A673 (cell line): ENCODE measurements at regions not wholly inside any gene's neighbourhood (a gene's known extent, or its start where the extent isn't known, plus 50 kb on each side); places are given as distances from the start of the nearest gene placed in this dataset.
"Not testable (repeated sequence)": the region's sequence is repeated elsewhere in the genome, so short reads cannot be mapped to it uniquely, and the experiment has no call there.

ENCODE experiments used
- BruUV-seq: library from RNA; stranded (reverse); fragments of 400-500 nt; replicated peaks from 2 replicates; lab custom pipeline; 2021; lab: Mats Ljungman, UMichigan
- CTCF ChIA-PET: fragments of 300-600 bp; sonication (Branson Sonifier 250); formaldehyde crosslinking; loops from one replicate; lab custom pipeline; 2022; ENCODE audit warnings: antibody characterized with exemption; lab: Charles Lee
- POLR2A ChIA-PET: fragments of 300-600 bp; sonication (Branson Sonifier 250); formaldehyde crosslinking; loops from one replicate; lab custom pipeline; 2022; ENCODE audit warnings: antibody characterized with exemption; ENCODE audit not compliant: low non-redundant PET; lab: Charles Lee
- DNase-seq: peaks from one replicate; pipeline ENCODE4 v3.0.0-alpha.2; 2015; ENCODE audit warnings: low spot score
- H3K27ac ChIP-seq: fragments of 200-600 bp; sonication (generic); 2 replicates; pipeline ENCODE4 v1.5.1; 2016; ENCODE audit warnings: mixed run types, low read depth, mild to moderate bottlenecking, mixed read lengths, antibody characterized with exemption, low read length; ENCODE audit not compliant: poor library complexity, severe bottlenecking
- H3K27me3 ChIP-seq: fragments of 200-600 bp; sonication (generic); replicated peaks from 2 replicates; pipeline ENCODE4 v1.6.1; 2017; ENCODE audit warnings: mixed run types, low read depth, mild to moderate bottlenecking, mixed read lengths, antibody characterized with exemption, low read length; ENCODE audit not compliant: insufficient read depth, poor library complexity
- H3K36me3 ChIP-seq: fragments of 200-600 bp; sonication (generic); 2 replicates; pipeline ENCODE4 v1.6.1; 2016; ENCODE audit warnings: mixed run types, mild to moderate bottlenecking, mixed read lengths, antibody characterized with exemption, low read length; ENCODE audit not compliant: insufficient read depth, poor library complexity, severe bottlenecking
- H3K4me1 ChIP-seq: fragments of 200-600 bp; sonication (generic); 2 replicates; pipeline ENCODE4 v1.6.1; 2017; ENCODE audit warnings: mixed run types, mild to moderate bottlenecking, mixed read lengths, antibody characterized with exemption, low read length; ENCODE audit not compliant: insufficient read depth, poor library complexity, severe bottlenecking
- H3K4me3 ChIP-seq: fragments of 200-600 bp; sonication (generic); 2 replicates; pipeline ENCODE4 v1.5.1; 2016; ENCODE audit warnings: low read depth, mixed run types, mild to moderate bottlenecking, mixed read lengths, low read length; ENCODE audit not compliant: poor library complexity, severe bottlenecking
- H3K9me3 ChIP-seq: fragments of 200-600 bp; sonication (generic); 2 replicates; pipeline ENCODE4 v1.6.1; 2016; ENCODE audit warnings: mixed run types, low read depth, mild to moderate bottlenecking, mixed read lengths, antibody characterized with exemption, low read length; ENCODE audit not compliant: poor library complexity, severe bottlenecking
- EZH2 ChIP-seq: fragments of 200-600 bp; sonication (generic); IDR thresholded peaks from 2 replicates; pipeline ENCODE4 v1.6.1; 2017; ENCODE audit warnings: borderline replicate concordance, low read depth, mild to moderate bottlenecking, mixed read lengths, antibody characterized with exemption, low read length; ENCODE audit not compliant: poor library complexity, severe bottlenecking
- intact Hi-C: fragments of 100-400 bp; cut with micrococcal nuclease; formaldehyde crosslinking; loops from one replicate; pipeline ENCODE4 v1.10.0; 2022; ENCODE audit not compliant: unreplicated experiment
- TF ChIP-seq, protein P1 (sequence below): fragments of 300-800, 200-600 bp; sonication (generic); conservative IDR thresholded peaks from 2 replicates; pipeline ENCODE4 v1.5.1; 2017; ENCODE audit warnings: low read depth, mild to moderate bottlenecking, antibody characterized with exemption, low read length, moderate library complexity, mixed read lengths

DNA sequence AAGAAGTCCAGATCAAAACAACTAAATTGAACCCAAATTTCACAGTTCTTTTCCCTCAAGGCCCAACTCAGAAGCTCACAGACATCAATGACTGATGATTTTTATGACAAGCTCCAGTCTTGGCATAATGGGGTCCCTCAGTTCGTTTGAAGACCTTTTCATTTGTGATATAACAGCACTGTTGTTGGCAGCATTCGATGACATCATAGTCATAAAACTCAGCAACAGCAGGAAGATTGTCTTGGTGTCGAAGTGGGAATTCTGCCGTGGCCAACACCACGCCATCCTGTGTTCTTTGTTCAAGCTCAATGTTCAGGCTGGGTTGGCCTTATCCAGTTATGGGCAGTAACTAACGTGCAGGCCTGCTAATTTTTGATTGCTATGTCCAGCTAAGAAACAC is 261.7 kb downstream of the C7orf25 start:
- no TSS peak for BruUV-seq
- POLR2A ChIA-PET = interaction anchor here (0.6 kb wide), 1 partner anchor 157 kb away, joined by 3 read pairs; no protein-coding TSS in a partner anchor

DNA sequence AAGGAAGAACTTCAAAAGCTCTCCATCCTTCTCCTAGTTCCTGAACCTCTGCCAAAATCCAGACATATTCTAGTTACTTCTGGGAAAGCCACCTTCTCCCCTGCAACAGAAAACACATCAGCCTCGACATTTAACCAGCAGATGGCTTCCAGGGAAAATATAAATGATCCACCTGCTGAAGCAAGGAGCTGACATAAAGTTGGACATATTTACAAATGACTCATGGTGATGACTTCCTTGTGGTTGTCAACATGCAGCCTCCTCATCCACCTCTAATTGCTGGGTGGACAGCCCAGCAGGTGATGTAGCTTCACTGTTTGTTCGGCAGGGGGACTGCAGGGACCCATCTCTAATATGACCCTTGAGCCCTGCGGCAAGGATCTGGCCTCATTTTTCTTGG is 266.0 kb downstream of the C7orf25 start:
- intact Hi-C loops = no loop called here
- no peaks in the 10 kb centered on the region for H3K9me3 ChIP-seq
- TF ChIP-seq, protein P1, sequence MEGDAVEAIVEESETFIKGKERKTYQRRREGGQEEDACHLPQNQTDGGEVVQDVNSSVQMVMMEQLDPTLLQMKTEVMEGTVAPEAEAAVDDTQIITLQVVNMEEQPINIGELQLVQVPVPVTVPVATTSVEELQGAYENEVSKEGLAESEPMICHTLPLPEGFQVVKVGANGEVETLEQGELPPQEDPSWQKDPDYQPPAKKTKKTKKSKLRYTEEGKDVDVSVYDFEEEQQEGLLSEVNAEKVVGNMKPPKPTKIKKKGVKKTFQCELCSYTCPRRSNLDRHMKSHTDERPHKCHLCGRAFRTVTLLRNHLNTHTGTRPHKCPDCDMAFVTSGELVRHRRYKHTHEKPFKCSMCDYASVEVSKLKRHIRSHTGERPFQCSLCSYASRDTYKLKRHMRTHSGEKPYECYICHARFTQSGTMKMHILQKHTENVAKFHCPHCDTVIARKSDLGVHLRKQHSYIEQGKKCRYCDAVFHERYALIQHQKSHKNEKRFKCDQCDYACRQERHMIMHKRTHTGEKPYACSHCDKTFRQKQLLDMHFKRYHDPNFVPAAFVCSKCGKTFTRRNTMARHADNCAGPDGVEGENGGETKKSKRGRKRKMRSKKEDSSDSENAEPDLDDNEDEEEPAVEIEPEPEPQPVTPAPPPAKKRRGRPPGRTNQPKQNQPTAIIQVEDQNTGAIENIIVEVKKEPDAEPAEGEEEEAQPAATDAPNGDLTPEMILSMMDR = no peak
- no peak for TF ChIP-seq EZH2
- no peaks in the 10 kb centered on the region for H3K4me1 ChIP-seq
- no TSS peak for BruUV-seq
- ChIA-PET POLR2A (no interaction called here), CTCF (no interaction called here)
- no peaks in the 10 kb centered on the region for H3K36me3 ChIP-seq
- H3K4me3 ChIP-seq = no peak overlapping the region
- no peaks in the 10 kb centered on the region for H3K27me3 ChIP-seq
- no peak for DNase-seq
- no peak overlapping the region for H3K27ac ChIP-seq

More for the DNA sequence above, 261.7 kb downstream of the C7orf25 start:
- Histone ChIP-seq H3K27me3 (no peaks in the 10 kb centered on the region), H3K36me3 (no peaks in the 10 kb centered on the region), H3K4me1 (no peaks in the 10 kb centered on the region), H3K9me3 (no peaks in the 10 kb centered on the region), H3K27ac (no peak overlapping the region), H3K4me3 (no peak overlapping the region)
- intact Hi-C loops = no loop called here
- CTCF ChIA-PET = no interaction called here
- DNase-seq = no peak
- TF ChIP-seq EZH2 = no peak
- TF ChIP-seq, protein P1 = no peak

DNA sequence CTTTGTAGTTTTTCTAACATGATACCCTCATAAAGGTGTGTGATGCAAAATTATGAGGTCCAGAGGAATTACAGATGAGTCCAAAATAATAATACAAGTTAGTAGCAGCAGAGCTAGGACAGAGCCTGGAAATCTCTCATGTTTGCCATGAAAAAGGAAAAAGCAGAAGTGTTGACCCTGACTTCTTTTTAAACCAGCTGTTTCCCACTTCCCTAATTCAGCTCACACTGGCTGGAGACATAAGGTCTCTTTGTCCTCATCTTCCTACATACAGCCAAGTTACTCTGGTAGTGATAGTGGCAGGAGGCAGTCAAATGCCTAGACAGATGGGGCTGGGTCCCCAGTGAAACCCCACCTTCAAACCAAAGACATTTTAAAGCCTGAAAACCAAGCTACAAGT is 269.2 kb downstream of the C7orf25 start:
- H3K36me3 ChIP-seq = no peaks in the 10 kb centered on the region
- no peak overlapping the region for H3K27ac ChIP-seq
- no peak overlapping the region for H3K4me3 ChIP-seq
- TF ChIP-seq EZH2 = no peak
- no peak for DNase-seq
- no TSS peak for BruUV-seq
- CTCF ChIA-PET = no interaction called here
- POLR2A ChIA-PET = no interaction called here
- intact Hi-C loops = no loop called here
- no peaks in the 10 kb centered on the region for H3K4me1 ChIP-seq
- no peaks in the 10 kb centered on the region for H3K9me3 ChIP-seq
- peaks cover 7% of the 10 kb centered on the region for H3K27me3 ChIP-seq

DNA sequence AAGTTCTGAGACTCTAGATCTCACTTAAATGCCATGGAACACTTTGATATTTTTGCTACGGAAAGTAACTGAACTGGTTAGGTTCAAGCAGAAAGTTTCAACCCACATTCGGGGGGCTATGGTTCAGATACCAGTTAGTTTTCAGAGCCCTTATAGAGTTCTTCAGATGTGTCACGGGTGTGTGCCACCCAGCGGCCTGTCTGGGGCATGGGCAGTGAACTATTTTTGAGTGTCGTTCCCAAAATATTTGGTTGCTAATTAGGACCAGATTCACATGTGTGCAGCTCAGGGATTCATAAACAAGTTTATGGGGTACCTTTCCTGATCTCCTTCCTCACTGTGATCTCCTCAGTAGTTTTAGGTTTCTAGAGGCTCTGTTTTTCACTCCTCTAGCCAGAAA is 271.9 kb downstream of the C7orf25 start:
- TF ChIP-seq, protein P1 = no peak
- TF ChIP-seq EZH2 = no peak
- CTCF ChIA-PET = no interaction called here
- no TSS peak for BruUV-seq

DNA sequence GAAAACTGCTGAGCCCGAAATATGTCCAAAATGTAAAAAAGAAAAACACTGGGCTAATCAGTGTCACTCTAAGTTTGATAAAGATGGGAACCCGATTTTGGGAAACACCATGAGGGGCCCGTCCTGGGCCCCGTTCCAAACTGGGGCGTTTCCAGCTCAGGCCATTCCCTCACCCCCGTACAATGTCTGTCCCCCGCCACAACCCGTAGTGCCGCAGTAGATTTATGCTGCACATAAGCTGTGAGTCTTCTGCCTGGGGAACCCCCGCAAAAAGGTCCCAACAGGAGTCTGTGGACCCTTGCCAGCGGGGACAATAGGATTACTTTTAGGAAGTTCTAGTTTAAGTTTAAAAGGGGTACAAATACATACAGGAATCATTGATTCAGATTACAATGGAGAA is 275.5 kb downstream of the C7orf25 start:
- intact Hi-C loops, H3K4me3 ChIP-seq, DNase-seq, H3K36me3 ChIP-seq, CTCF ChIA-PET, H3K4me1 ChIP-seq, BruUV-seq, H3K27ac ChIP-seq, H3K9me3 ChIP-seq: not testable (repeated sequence)
- H3K27me3 ChIP-seq = peaks cover 27% of the 10 kb centered on the region
- POLR2A ChIA-PET = interaction anchor here (0.7 kb wide), 1 partner anchor 41 kb away, joined by 7 read pairs; no protein-coding TSS in a partner anchor

More for the DNA sequence above, 271.9 kb downstream of the C7orf25 start:
- POLR2A ChIA-PET = no interaction called here
- Histone ChIP-seq H3K4me3 (no peak overlapping the region), H3K27ac (no peak overlapping the region), H3K4me1 (no peaks in the 10 kb centered on the region), H3K36me3 (no peaks in the 10 kb centered on the region), H3K9me3 (no peaks in the 10 kb centered on the region), H3K27me3 (peaks cover 20% of the 10 kb centered on the region)
- intact Hi-C loops = no loop called here
- no peak for DNase-seq
